GM23248 (cell line): ENCODE measurements at regions not wholly inside any gene's neighbourhood (a gene's known extent, or its start where the extent isn't known, plus 50 kb on each side); places are given as distances from the start of the nearest gene placed in this dataset.

Experiments used
- DNase-seq: peaks from one replicate; pipeline ENCODE4 v3.0.0-alpha.2; 2015
- H2AFZ ChIP-seq: fragments of 200-600 bp; sonication (generic); 2 replicates; pipeline ENCODE4 v1.6.1; 2016; ENCODE audit warnings: antibody characterized with exemption
- H3F3A ChIP-seq: fragments of 200-600 bp; sonication (generic); 2 replicates; pipeline ENCODE4 v1.6.1; 2016; ENCODE audit warnings: mild to moderate bottlenecking, antibody characterized with exemption, mixed run types; ENCODE audit not compliant: insufficient read depth
- H3K27ac ChIP-seq: fragments of 200-600 bp; sonication (generic); 2 replicates; pipeline ENCODE4 v1.5.1; 2016; ENCODE audit warnings: mild to moderate bottlenecking
- H3K27me3 ChIP-seq: fragments of 200-600 bp; sonication (generic); replicated peaks from 2 replicates; pipeline ENCODE4 v1.6.1; 2016; ENCODE audit warnings: mild to moderate bottlenecking; ENCODE audit not compliant: insufficient read depth
- H3K36me3 ChIP-seq: fragments of 200-600 bp; sonication (generic); 2 replicates; pipeline ENCODE4 v1.6.1; 2016; ENCODE audit warnings: low read depth, mild to moderate bottlenecking
- H3K4me1 ChIP-seq: fragments of 200-600 bp; sonication (generic); 2 replicates; pipeline ENCODE4 v1.6.1; 2016; ENCODE audit warnings: mild to moderate bottlenecking; ENCODE audit not compliant: insufficient read depth
- H3K4me2 ChIP-seq: fragments of 200-600 bp; sonication (generic); one replicate; pipeline ENCODE4 v1.6.1; 2016; ENCODE audit warnings: mild to moderate bottlenecking; ENCODE audit not compliant: unreplicated experiment
- H3K4me3 ChIP-seq: fragments of 200-600 bp; sonication (generic); 2 replicates; pipeline ENCODE4 v1.5.1; 2016; ENCODE audit warnings: mild to moderate bottlenecking
- H3K79me2 ChIP-seq: fragments of 200-600 bp; sonication (generic); 2 replicates; pipeline ENCODE4 v1.6.1; 2016; ENCODE audit warnings: mild to moderate bottlenecking; ENCODE audit not compliant: insufficient read depth
- H3K9ac ChIP-seq: fragments of 200-600 bp; sonication (generic); 2 replicates; pipeline ENCODE4 v1.6.1; 2016; ENCODE audit warnings: mild to moderate bottlenecking
- H3K9me2 ChIP-seq: fragments of 200-600 bp; sonication (generic); 2 replicates; pipeline ENCODE4 v1.6.1; 2016; ENCODE audit warnings: mixed run types, mild to moderate bottlenecking, moderate library complexity; ENCODE audit not compliant: insufficient read depth
- H3K9me3 ChIP-seq: fragments of 200-600 bp; sonication (generic); one replicate; pipeline ENCODE4 v1.6.1; 2017; ENCODE audit warnings: low read depth
- H4K20me1 ChIP-seq: fragments of 200-600 bp; sonication (generic); 2 replicates; pipeline ENCODE4 v1.6.0; 2016; ENCODE audit not compliant: insufficient read depth
- EZH2 ChIP-seq: fragments of 200-600 bp; sonication (generic); IDR thresholded peaks from 2 replicates; pipeline ENCODE4 v1.6.1; 2018; ENCODE audit warnings: antibody characterized with exemption, mild to moderate bottlenecking; ENCODE audit not compliant: insufficient read depth, poor library complexity, severe bottlenecking
- EZH2phosphoT487 ChIP-seq: fragments of 200-600 bp; sonication (generic); IDR thresholded peaks from 2 replicates; pipeline ENCODE4 v1.6.1; 2018; ENCODE audit warnings: antibody characterized with exemption, moderate library complexity, mild to moderate bottlenecking, low read depth; ENCODE audit not compliant: insufficient read depth
- WGBS, 2 experiments: methylation state at CpG; one replicate each; pipeline ENCODE4 v1.1.6; 2015 to 2017; ENCODE audit warnings: low lambda C conversion rate in 2 of 2, low coverage in 1 of 2; ENCODE audit errors: missing lambda C conversion rate in 2 of 2; 5-methylcytosine and 5-hydroxymethylcytosine counted together
- in situ Hi-C: fragments of 300-500 bp; cut with MboI; formaldehyde crosslinking; loops from 2 replicates; pipeline ENCODE4 v1.15.0; 2020

DNA sequence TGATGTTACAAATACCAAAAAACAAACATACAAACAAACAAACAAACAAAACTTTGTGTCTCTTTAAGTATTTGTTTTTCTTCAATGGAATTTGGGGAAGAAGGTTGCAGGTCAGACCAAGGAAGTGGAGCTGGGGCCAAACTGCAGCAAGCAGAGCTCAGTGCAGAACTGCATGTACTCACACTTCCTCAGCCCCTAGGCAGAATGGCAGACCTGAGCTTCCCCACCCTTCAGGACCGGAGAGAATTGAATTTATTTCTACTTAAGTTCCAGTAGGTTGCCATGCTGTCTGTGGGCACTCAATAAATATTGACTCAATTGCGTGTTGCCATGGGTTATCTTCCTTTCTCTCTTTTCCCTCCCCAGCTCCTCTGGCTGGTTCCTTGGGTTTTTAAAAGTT is 173.6 kb downstream of the PTGER3 start:
- Histone ChIP-seq H3K4me3 (no peak overlapping the region), H3K4me2 (no peak overlapping the region), H4K20me1 (no peaks in the 10 kb centered on the region), H3F3A (no peaks in the 10 kb centered on the region), H3K36me3 (no peaks in the 10 kb centered on the region), H3K27ac (peak overlapping the region; percentile 41), H3K79me2 (no peaks in the 10 kb centered on the region), H2AFZ (peak overlapping the region; percentile 33), H3K9me2 (no peaks in the 10 kb centered on the region), H3K4me1 (peaks cover 10% of the 10 kb centered on the region), H3K9me3 (no peaks in the 10 kb centered on the region), H3K9ac (no peak overlapping the region), H3K27me3 (no peaks in the 10 kb centered on the region)
- DNase-seq, result no peak
- TF ChIP-seq EZH2 (no peak), EZH2phosphoT487 (no peak)
- 53 to 58% methylated on average over 2 of the region's 2 CpGs for whole genome bisulfite sequencing, 2 experiments
- in situ Hi-C loops, result no loop called here

DNA sequence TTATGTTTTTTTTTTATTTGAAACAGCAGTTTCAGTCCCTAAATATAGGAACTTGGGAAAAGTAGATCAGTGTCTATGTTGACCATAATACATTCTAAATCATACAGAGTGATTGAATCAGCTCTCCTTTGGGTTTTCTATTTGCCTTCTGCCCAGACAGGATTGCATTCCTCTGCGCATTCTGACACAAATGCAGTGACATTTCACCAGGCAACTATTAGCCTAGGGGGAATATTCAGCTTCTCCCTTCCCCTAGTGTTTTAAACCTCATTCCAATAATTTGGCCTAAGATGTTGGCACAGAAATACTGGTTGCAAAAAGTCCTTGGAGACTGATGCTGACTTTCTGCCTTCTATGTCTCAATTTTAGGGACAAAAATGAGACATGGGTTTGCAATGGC is 172.8 kb downstream of the PTGER3 start:
- no peak for TF ChIP-seq EZH2phosphoT487
- no peak for TF ChIP-seq EZH2
- Histone ChIP-seq H3K4me3 (no peak overlapping the region), H3K36me3 (no peaks in the 10 kb centered on the region), H3K27me3 (no peaks in the 10 kb centered on the region), H3K79me2 (no peaks in the 10 kb centered on the region), H3K9me3 (no peaks in the 10 kb centered on the region), H3K9me2 (no peaks in the 10 kb centered on the region), H3K4me2 (no peak overlapping the region), H4K20me1 (no peaks in the 10 kb centered on the region), H2AFZ (peak overlapping the region; percentile 33; the same call in 1 of the 2 replicates), H3F3A (no peaks in the 10 kb centered on the region), H3K27ac (peak overlapping the region; percentile 41), H3K4me1 (peaks cover 10% of the 10 kb centered on the region), H3K9ac (no peak overlapping the region)
- DNase-seq, result peak; percentile 28
- in situ Hi-C loops, result no loop called here
- WGBS, 2 experiments, result 77 to 91% methylated on average over 1 of the region's 1 CpG

DNA sequence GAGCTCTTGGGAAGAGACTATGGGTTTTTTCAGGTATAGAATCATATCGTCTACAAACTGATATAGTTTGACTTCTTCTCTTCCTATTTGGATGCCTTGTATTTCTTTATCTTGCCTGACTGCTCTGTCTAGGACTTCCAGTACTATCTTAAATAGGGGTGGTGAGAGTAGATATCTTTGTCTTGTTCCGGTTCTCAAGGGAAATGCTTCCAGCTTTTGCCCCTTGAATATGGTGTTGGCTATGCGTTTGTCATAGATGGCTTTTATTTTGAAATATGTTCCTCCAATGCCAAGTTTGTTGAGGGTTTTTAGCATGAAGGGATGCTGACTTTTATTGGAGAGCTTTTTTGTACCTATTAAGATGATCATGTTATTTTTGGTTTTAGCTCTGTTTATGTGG is 170.3 kb downstream of the PTGER3 start:
- TF ChIP-seq EZH2phosphoT487, result no peak
- no peak for TF ChIP-seq EZH2

DNA sequence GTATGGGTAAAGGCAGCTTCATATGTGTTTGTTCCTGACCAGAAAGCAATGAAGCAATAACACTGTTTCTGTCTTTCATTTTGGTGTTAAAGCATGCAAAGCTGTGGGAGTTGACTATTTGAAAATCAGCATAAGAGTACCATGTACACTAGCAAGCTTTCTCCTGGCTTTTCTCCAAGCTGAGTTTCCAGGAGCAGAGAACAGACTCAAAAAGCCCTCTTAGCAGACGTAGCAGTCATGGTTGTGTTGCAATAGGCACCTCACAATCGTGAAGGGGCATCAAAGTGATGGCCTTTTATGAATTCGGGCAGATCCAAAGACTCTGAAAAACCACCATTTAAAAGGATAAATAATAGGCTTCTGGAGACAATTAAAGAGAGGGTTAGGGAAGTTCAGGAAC is 159.7 kb downstream of the PTGER3 start:
- WGBS, 2 experiments, result 12 to 21% methylated on average over 3 of the region's 3 CpGs
- Histone ChIP-seq H3K4me3 (no peak overlapping the region), H3K27me3 (no peaks in the 10 kb centered on the region), H3K4me2 (no peak overlapping the region), H3K9ac (no peak overlapping the region), H3K4me1 (peaks cover 13% of the 10 kb centered on the region), H3K27ac (no peak overlapping the region), H3K9me3 (no peaks in the 10 kb centered on the region), H3K9me2 (no peaks in the 10 kb centered on the region), H3F3A (peaks cover 6% of the 10 kb centered on the region; the same call in 1 of the 2 replicates), H3K36me3 (no peaks in the 10 kb centered on the region), H4K20me1 (no peaks in the 10 kb centered on the region), H2AFZ (no peak overlapping the region), H3K79me2 (no peaks in the 10 kb centered on the region)
- no peak for DNase-seq
- TF ChIP-seq EZH2 (no peak), EZH2phosphoT487 (no peak)
- in situ Hi-C loops, result no loop called here

More for the DNA sequence above, 170.3 kb downstream of the PTGER3 start:
- Histone ChIP-seq H3K4me2 (no peak overlapping the region), H3K4me3 (no peak overlapping the region), H4K20me1 (no peaks in the 10 kb centered on the region), H3K36me3 (no peaks in the 10 kb centered on the region), H3K9ac (no peak overlapping the region), H3K27me3 (no peaks in the 10 kb centered on the region), H3K79me2 (no peaks in the 10 kb centered on the region), H3K27ac (no peak overlapping the region), H3K4me1 (peaks cover 10% of the 10 kb centered on the region), H3F3A (no peaks in the 10 kb centered on the region), H3K9me2 (no peaks in the 10 kb centered on the region), H2AFZ (no peak overlapping the region), H3K9me3 (no peaks in the 10 kb centered on the region)
- WGBS, 2 experiments, result 89 to 90% methylated on average over 3 of the region's 3 CpGs
- DNase-seq, result no peak
- in situ Hi-C loops, result no loop called here

DNA sequence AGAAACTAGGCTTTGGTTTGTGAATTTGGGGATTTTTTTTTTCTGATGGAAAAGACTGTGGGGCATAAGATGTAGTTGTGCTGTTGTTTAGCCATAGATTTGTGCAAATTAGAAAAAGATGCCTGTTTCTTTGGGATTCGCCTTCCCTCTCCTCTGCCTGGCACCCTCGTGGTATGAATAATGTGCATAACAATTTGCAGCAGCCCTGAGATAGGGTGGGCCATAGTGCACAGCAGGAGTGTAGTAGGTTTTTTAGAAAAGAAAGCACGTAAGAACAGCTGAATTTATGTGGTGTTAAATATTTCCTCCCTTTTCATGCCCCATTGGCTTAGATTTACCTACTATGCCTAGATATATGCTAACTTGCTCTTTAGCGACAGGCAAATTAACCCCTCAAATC is 158.9 kb downstream of the PTGER3 start:
- Histone ChIP-seq H3K4me1 (peaks cover 13% of the 10 kb centered on the region), H3F3A (peaks cover 6% of the 10 kb centered on the region; the same call in 1 of the 2 replicates), H3K27me3 (no peaks in the 10 kb centered on the region), H3K4me3 (no peak overlapping the region), H3K4me2 (no peak overlapping the region), H3K9me2 (no peaks in the 10 kb centered on the region), H3K36me3 (no peaks in the 10 kb centered on the region), H3K27ac (no peak overlapping the region), H3K9me3 (no peaks in the 10 kb centered on the region), H3K9ac (no peak overlapping the region), H3K79me2 (no peaks in the 10 kb centered on the region), H2AFZ (no peak overlapping the region), H4K20me1 (no peaks in the 10 kb centered on the region)
- DNase-seq, result no peak
- 72 to 77% methylated on average over 4 of the region's 4 CpGs for WGBS, 2 experiments
- in situ Hi-C loops, result no loop called here
- TF ChIP-seq EZH2 (no peak), EZH2phosphoT487 (no peak)
